Large intestine (tissue), 3 donors: ENCODE measurements at regions not wholly inside any gene's neighbourhood (a gene's known extent, or its start where the extent isn't known, plus 50 kb on each side); places are given as distances from the start of the nearest gene placed in this dataset.

Experiments used
- DNase-seq, 2 donors: peaks; one replicate each; pipeline versions ENCODE4 v3.0.0 to v3.0.0-alpha.2; 2013
- H3K27ac ChIP-seq: one replicate; pipeline ENCODE4 v1.5.1; 2013; ENCODE audit warnings: low read length
- H3K27me3 ChIP-seq: 2 replicates; pipeline ENCODE4 v1.6.1; 2013; ENCODE audit warnings: low read length; ENCODE audit not compliant: control insufficient read depth, insufficient read depth
- H3K36me3 ChIP-seq: 2 replicates; pipeline ENCODE4 v1.6.1; 2013; ENCODE audit warnings: low read length; ENCODE audit not compliant: control insufficient read depth, insufficient read depth
- H3K4me1 ChIP-seq: one replicate; pipeline ENCODE4 v1.6.1; 2013; ENCODE audit warnings: low read length; ENCODE audit not compliant: control insufficient read depth, insufficient read depth
- H3K4me3 ChIP-seq: one replicate; pipeline ENCODE4 v1.5.1; 2013; ENCODE audit warnings: low read length
- H3K9me3 ChIP-seq: one replicate; pipeline ENCODE4 v1.6.1; 2013; ENCODE audit warnings: mild to moderate bottlenecking, low read depth, low read length, moderate library complexity; ENCODE audit not compliant: control insufficient read depth
- WGBS: methylation state at CpG from one replicate; pipeline ENCODE4 v1.1.5; 2013; ENCODE audit warnings: low lambda C conversion rate; ENCODE audit not compliant: insufficient coverage; 5-methylcytosine and 5-hydroxymethylcytosine counted together

- Histone ChIP-seq H3K36me3 (no peaks in the 10 kb centered on the region), H3K27me3 (no peaks in the 10 kb centered on the region), H3K9me3 (peaks cover 3% of the 10 kb centered on the region), H3K4me3 (no peak overlapping the region), H3K4me1 (no peaks in the 10 kb centered on the region), H3K27ac (no peak overlapping the region)
- no peak for DNase-seq
- 53% methylated on average over 2 of the region's 4 CpGs for WGBS
Observed at GRCh38 chr12:126627596-126627995, 1562.4 kb downstream of the AACS start.

- H3K4me3 ChIP-seq = no peak overlapping the region
- no peaks in the 10 kb centered on the region for H3K4me1 ChIP-seq
- no peaks in the 10 kb centered on the region for H3K36me3 ChIP-seq
- WGBS = no CpG with 5 or more reads among the region's 4 CpGs
- DNase-seq = no peak
- no peaks in the 10 kb centered on the region for H3K9me3 ChIP-seq
- H3K27me3 ChIP-seq = no peaks in the 10 kb centered on the region
- H3K27ac ChIP-seq = no peak overlapping the region
Observed at GRCh38 chr12:126636821-126637220, 1571.6 kb downstream of the AACS start.

- no peaks in the 10 kb centered on the region for H3K4me1 ChIP-seq
- no peaks in the 10 kb centered on the region for H3K36me3 ChIP-seq
- WGBS = 80% methylated on average over 1 of the region's 2 CpGs
- DNase-seq = no peak
- no peaks in the 10 kb centered on the region for H3K9me3 ChIP-seq
- no peak overlapping the region for H3K4me3 ChIP-seq
- H3K27me3 ChIP-seq = no peaks in the 10 kb centered on the region
- no peak overlapping the region for H3K27ac ChIP-seq
Observed at GRCh38 chr12:126644236-126645020, 1579.2 kb downstream of the AACS start.

- H3K4me3 ChIP-seq = no peak overlapping the region
- no peaks in the 10 kb centered on the region for H3K4me1 ChIP-seq
- H3K9me3 ChIP-seq = no peaks in the 10 kb centered on the region
- H3K27me3 ChIP-seq = no peaks in the 10 kb centered on the region
- no peak overlapping the region for H3K27ac ChIP-seq
- H3K36me3 ChIP-seq = no peaks in the 10 kb centered on the region
- DNase-seq = no peak
- no CpG with 5 or more reads among the region's 5 CpGs for WGBS
Observed at GRCh38 chr12:126648074-126648473, 1582.8 kb downstream of the AACS start.

- no peak overlapping the region for H3K4me3 ChIP-seq
- no peaks in the 10 kb centered on the region for H3K4me1 ChIP-seq
- no peak for DNase-seq
- H3K27me3 ChIP-seq = no peaks in the 10 kb centered on the region
- no peaks in the 10 kb centered on the region for H3K9me3 ChIP-seq
- H3K27ac ChIP-seq = no peak overlapping the region
- H3K36me3 ChIP-seq = no peaks in the 10 kb centered on the region
- WGBS = no CpG with 5 or more reads among the region's 5 CpGs
Observed at GRCh38 chr12:126651133-126651532, 1585.9 kb downstream of the AACS start.

GRCh38 chr12:126663304-126664094 lies 1598.3 kb downstream of the AACS start:
- Histone ChIP-seq H3K4me1 (no peaks in the 10 kb centered on the region), H3K27me3 (no peaks in the 10 kb centered on the region), H3K36me3 (no peaks in the 10 kb centered on the region), H3K4me3 (no peak overlapping the region), H3K9me3 (peaks cover 3% of the 10 kb centered on the region), H3K27ac (no peak overlapping the region)
- DNase-seq = no peak
- WGBS = 100% methylated on average over 1 of the region's 6 CpGs

GRCh38 chr12:126667339-126667738 lies 1599.6 kb upstream of the TMEM132C start:
- 83% methylated on average over 2 of the region's 4 CpGs for WGBS
- no peaks in the 10 kb centered on the region for H3K4me1 ChIP-seq
- no peak overlapping the region for H3K27ac ChIP-seq
- no peaks in the 10 kb centered on the region for H3K27me3 ChIP-seq
- no peaks in the 10 kb centered on the region for H3K36me3 ChIP-seq
- no peaks in the 10 kb centered on the region for H3K9me3 ChIP-seq
- no peak overlapping the region for H3K4me3 ChIP-seq
- DNase-seq = no peak

- Histone ChIP-seq H3K27me3 (no peaks in the 10 kb centered on the region), H3K4me1 (no peaks in the 10 kb centered on the region), H3K27ac (no peak overlapping the region), H3K9me3 (no peaks in the 10 kb centered on the region), H3K36me3 (no peaks in the 10 kb centered on the region), H3K4me3 (no peak overlapping the region)
- no CpG with 5 or more reads among the region's 1 CpG for WGBS
- no peak for DNase-seq
Observed at GRCh38 chr12:126668538-126668937, 1598.4 kb upstream of the TMEM132C start.

GRCh38 chr12:126668961-126669360 lies 1598.0 kb upstream of the TMEM132C start:
- H3K4me1 ChIP-seq = no peaks in the 10 kb centered on the region
- H3K36me3 ChIP-seq = no peaks in the 10 kb centered on the region
- no peaks in the 10 kb centered on the region for H3K27me3 ChIP-seq
- no peak for DNase-seq
- WGBS = no CpG with 5 or more reads among the region's 2 CpGs
- H3K27ac ChIP-seq = no peak overlapping the region
- H3K4me3 ChIP-seq = no peak overlapping the region
- no peaks in the 10 kb centered on the region for H3K9me3 ChIP-seq

GRCh38 chr12:126676434-126676833 lies 1590.5 kb upstream of the TMEM132C start:
- H3K4me1 ChIP-seq = no peaks in the 10 kb centered on the region
- no peak for DNase-seq
- H3K9me3 ChIP-seq = no peaks in the 10 kb centered on the region
- no peak overlapping the region for H3K27ac ChIP-seq
- H3K36me3 ChIP-seq = no peaks in the 10 kb centered on the region
- H3K27me3 ChIP-seq = no peaks in the 10 kb centered on the region
- no peak overlapping the region for H3K4me3 ChIP-seq
